Fibroblast of skin of left quadriceps (primary cell): ENCODE measurements at regions not wholly inside any gene's neighbourhood (a gene's known extent, or its start where the extent isn't known, plus 50 kb on each side); places are given as distances from the start of the nearest gene placed in this dataset.
A peak's percentile ranks its signal among the peaks of the same experiment; 100 is the strongest.
"Not testable (repeated sequence)": the region's sequence is repeated elsewhere in the genome, so short reads cannot be mapped to it uniquely, and the experiment has no call there.

Source experiments
- DNase-seq, 2 experiments: peaks; one replicate each; pipeline ENCODE4 v3.0.0-alpha.2; 2013; ENCODE audit warnings: low read depth in 2 of 2

- no peak for DNase-seq
Observed at GRCh38 chr13:38415233-38415632, 65.6 kb downstream of the UFM1 start.

- DNase-seq, result no peak
Observed at GRCh38 chr13:38417241-38417640, 67.6 kb downstream of the UFM1 start.

- DNase-seq, result no peak
Observed at GRCh38 chr13:38417727-38418126, 68.1 kb downstream of the UFM1 start.

GRCh38 chr13:38418286-38418685 lies 68.6 kb downstream of the UFM1 start:
- no peak for DNase-seq

- no peak for DNase-seq
Observed at GRCh38 chr13:38419312-38419873, 69.7 kb downstream of the UFM1 start.

GRCh38 chr13:38421590-38422560 lies 72.2 kb downstream of the UFM1 start:
- DNase-seq, result no peak

- DNase-seq, result peak; percentile 74 to 75
Observed at GRCh38 chr13:38429916-38430315, 80.3 kb downstream of the UFM1 start.

- DNase-seq, result peak; percentile 51 to 52
Observed at GRCh38 chr13:38430796-38431195, 81.1 kb downstream of the UFM1 start.

- no peak for DNase-seq
Observed at GRCh38 chr13:38440666-38441065, 91.0 kb downstream of the UFM1 start.

GRCh38 chr13:38444904-38445303 lies 95.3 kb downstream of the UFM1 start:
- DNase-seq, result no peak

GRCh38 chr13:38452656-38453055 lies 103.0 kb downstream of the UFM1 start:
- no peak for DNase-seq

- no peak for DNase-seq
Observed at GRCh38 chr13:38462605-38463004, 113.0 kb downstream of the UFM1 start.

GRCh38 chr13:38463048-38463447 lies 113.4 kb downstream of the UFM1 start:
- no peak for DNase-seq

GRCh38 chr13:38472411-38472810 lies 122.8 kb downstream of the UFM1 start:
- DNase-seq, result not testable (repeated sequence)

GRCh38 chr13:38473305-38473704 lies 123.7 kb downstream of the UFM1 start:
- DNase-seq, result no peak

- DNase-seq, result no peak
Observed at GRCh38 chr13:38477676-38478075, 128.0 kb downstream of the UFM1 start.

GRCh38 chr13:38483623-38484022 lies 134.0 kb downstream of the UFM1 start:
- no peak for DNase-seq

GRCh38 chr13:38490657-38491056 lies 141.0 kb downstream of the UFM1 start:
- DNase-seq, result no peak

GRCh38 chr13:38494445-38494844 lies 144.8 kb downstream of the UFM1 start:
- no peak for DNase-seq

- DNase-seq, result no peak
Observed at GRCh38 chr13:38496917-38497316, 147.3 kb downstream of the UFM1 start.

- no peak for DNase-seq
Observed at GRCh38 chr13:38498271-38498670, 148.6 kb downstream of the UFM1 start.

- no peak for DNase-seq
Observed at GRCh38 chr13:38514575-38514974, 164.9 kb downstream of the UFM1 start.

GRCh38 chr13:38518328-38518727 lies 168.5 kb upstream of the FREM2 start:
- DNase-seq, result no peak
